Gastroesophageal sphincter (tissue), 4 donors: ENCODE measurements at regions not wholly inside any gene's neighbourhood (a gene's known extent, or its start where the extent isn't known, plus 50 kb on each side); places are given as distances from the start of the nearest gene placed in this dataset.

ENCODE experiments used
- ATAC-seq: fragments of 150-250 bp; one replicate; pipeline ENCODE4 v1.9.1; 2016; ENCODE audit warnings: mild to moderate bottlenecking, moderate library complexity
- H3K27ac ChIP-seq, 4 donors: fragments of 200-600 bp; sonication (generic) in 3 of 4; 1 replicate in 3 of 4; 2 replicates in 1 of 4; pipeline ENCODE4 v1.5.1; 2016 to 2019
- H3K27me3 ChIP-seq: fragments of 200-600 bp; sonication (generic); one replicate; pipeline ENCODE4 v1.5.1; 2019
- H3K36me3 ChIP-seq, 2 donors: fragments of 200-600 bp; sonication (generic); one replicate each; pipeline ENCODE4 v1.5.1; 2019; ENCODE audit warnings: control low read depth in 1 of 2
- H3K4me1 ChIP-seq, 3 donors: fragments of 200-600 bp; sonication (generic); 1 replicate in 2 of 3; 2 replicates in 1 of 3; pipeline ENCODE4 v1.5.1; 2016 to 2019; ENCODE audit warnings: control low read depth in 2 of 3
- H3K4me3 ChIP-seq, 2 donors: fragments of 200-600 bp; sonication (generic); one replicate each; pipeline ENCODE4 v1.5.1; 2019; ENCODE audit warnings: mild to moderate bottlenecking in 1 of 2, moderate library complexity in 1 of 2
- H3K9me3 ChIP-seq, 3 donors: fragments of 200-600 bp; sonication (generic); one replicate each; pipeline ENCODE4 v1.5.1; 2017 to 2019; ENCODE audit warnings: control low read depth in 2 of 3
- EP300 ChIP-seq: sonication (generic); formaldehyde crosslinking; IDR thresholded peaks from one replicate; pipeline ENCODE4 v1.6.1; 2017; ENCODE audit warnings: antibody characterized with exemption, mild to moderate bottlenecking
- POLR2A ChIP-seq, 2 donors: fragments of 450-650 bp; IDR thresholded peaks; one replicate each; pipeline ENCODE4 v1.6.1; 2017; ENCODE audit warnings: antibody characterized with exemption in 2 of 2, mild to moderate bottlenecking in 2 of 2, moderate library complexity in 1 of 2
- POLR2AphosphoS5 ChIP-seq: sonication (generic); formaldehyde crosslinking; IDR thresholded peaks from one replicate; pipeline ENCODE4 v1.6.1; 2017; ENCODE audit warnings: antibody characterized with exemption
- WGBS, 2 donors: methylation state at CpG; one replicate each; pipeline ENCODE4 v1.1.5; 2018; ENCODE audit warnings: low coverage in 1 of 2; 5-methylcytosine and 5-hydroxymethylcytosine counted together
- TF ChIP-seq, protein P1 (sequence below), 4 experiments: fragments of 200-600 bp in 2 of 4; fragments of 450-650 bp in 2 of 4; sonication (generic) in 1 of 4; IDR thresholded peaks; one replicate each; pipeline ENCODE4 v1.5.1; 2017 to 2019; ENCODE audit warnings: antibody characterized with exemption in 4 of 4, mild to moderate bottlenecking in 2 of 4, moderate library complexity in 2 of 4

DNA sequence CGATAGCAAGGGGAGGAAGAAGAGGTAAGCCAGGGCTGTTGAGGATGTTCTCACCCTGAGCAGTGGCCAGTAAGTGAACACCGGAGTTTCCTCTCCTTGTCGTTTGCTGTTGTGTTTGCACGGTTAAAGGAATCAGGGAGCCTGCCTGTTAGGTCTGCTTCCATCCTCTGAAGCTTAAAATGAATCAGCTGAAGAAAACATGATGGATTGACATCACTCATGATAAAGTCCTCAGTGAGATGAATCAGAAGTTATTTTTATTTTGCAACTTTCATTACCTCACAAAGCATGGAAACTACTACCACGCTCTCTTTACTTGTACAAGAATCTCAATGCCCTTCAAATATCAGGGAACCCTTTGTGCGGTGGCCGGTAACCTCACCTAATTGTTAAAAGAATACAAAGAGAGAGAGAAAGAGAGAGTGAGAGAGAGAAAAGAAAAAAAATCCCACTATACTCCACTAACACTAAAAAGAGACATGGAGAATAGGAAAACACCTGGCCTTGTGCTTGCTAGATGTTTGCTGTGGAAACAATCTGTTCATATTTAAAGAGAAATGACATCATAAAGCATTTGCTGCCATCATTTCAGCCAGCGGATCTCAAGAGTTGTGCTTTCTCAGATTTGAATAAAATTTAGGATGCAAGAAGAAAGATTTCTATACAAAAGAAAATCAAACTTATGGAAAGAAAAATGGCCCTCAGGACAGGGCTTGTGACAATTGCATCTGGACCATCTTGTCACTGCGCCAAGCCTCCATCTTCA, 441.6 kb upstream of the SALL1 start:
- no peak overlapping the region for H3K27ac ChIP-seq
- no peak overlapping the region for H3K4me3 ChIP-seq
- H3K27me3 ChIP-seq: peaks cover 5% of the 10 kb centered on the region
- no peak for TF ChIP-seq EP300
- no peak for TF ChIP-seq POLR2A (IDR thresholded peaks at IDR 0.05)
- TF ChIP-seq POLR2AphosphoS5: no peak
- TF ChIP-seq, protein P1, sequence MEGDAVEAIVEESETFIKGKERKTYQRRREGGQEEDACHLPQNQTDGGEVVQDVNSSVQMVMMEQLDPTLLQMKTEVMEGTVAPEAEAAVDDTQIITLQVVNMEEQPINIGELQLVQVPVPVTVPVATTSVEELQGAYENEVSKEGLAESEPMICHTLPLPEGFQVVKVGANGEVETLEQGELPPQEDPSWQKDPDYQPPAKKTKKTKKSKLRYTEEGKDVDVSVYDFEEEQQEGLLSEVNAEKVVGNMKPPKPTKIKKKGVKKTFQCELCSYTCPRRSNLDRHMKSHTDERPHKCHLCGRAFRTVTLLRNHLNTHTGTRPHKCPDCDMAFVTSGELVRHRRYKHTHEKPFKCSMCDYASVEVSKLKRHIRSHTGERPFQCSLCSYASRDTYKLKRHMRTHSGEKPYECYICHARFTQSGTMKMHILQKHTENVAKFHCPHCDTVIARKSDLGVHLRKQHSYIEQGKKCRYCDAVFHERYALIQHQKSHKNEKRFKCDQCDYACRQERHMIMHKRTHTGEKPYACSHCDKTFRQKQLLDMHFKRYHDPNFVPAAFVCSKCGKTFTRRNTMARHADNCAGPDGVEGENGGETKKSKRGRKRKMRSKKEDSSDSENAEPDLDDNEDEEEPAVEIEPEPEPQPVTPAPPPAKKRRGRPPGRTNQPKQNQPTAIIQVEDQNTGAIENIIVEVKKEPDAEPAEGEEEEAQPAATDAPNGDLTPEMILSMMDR (IDR thresholded peaks at IDR 0.05): no peak
- H3K36me3 ChIP-seq: no peaks in the 10 kb centered on the region
- no peaks in the 10 kb centered on the region for H3K4me1 ChIP-seq
- WGBS, 2 donors: 38 to 58% methylated on average over 7 to 9 of the region's 9 CpGs
- no peaks in the 10 kb centered on the region for H3K9me3 ChIP-seq
- no peak for ATAC-seq

DNA sequence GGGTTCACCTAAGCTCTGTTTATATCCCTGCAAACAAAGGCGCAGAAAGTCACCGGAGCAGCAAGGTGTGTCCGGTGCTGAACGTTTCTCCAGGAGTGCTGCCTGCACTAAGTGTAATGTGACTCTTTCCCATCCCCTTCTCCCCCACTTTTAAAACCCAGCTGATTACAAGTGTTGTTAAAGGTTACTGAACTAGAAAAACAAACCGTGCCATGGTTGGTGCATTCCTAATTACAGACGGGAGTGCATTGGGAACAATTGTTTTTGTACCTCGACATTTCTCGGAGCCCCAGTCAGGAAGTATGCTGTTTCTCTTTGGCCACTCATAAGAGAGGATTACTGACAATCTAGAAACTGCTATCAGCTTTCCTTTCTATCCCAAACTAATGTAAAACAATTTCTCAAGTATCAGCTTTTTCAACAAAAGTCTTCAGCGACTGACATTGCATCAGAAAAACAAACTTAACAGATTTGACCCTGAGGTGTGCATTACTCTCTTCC, 441.0 kb upstream of the SALL1 start:
- Histone ChIP-seq H3K4me1 (no peaks in the 10 kb centered on the region), H3K36me3 (no peaks in the 10 kb centered on the region), H3K9me3 (no peaks in the 10 kb centered on the region), H3K27ac (no peak overlapping the region), H3K27me3 (peaks cover 5% of the 10 kb centered on the region), H3K4me3 (no peak overlapping the region)
- 5 to 11% methylated on average over 6 to 9 of the region's 9 CpGs for WGBS, 2 donors
- TF ChIP-seq, protein P1 (IDR thresholded peaks at IDR 0.05): no peak
- TF ChIP-seq POLR2AphosphoS5 (no peak), EP300 (no peak)
- ATAC-seq: no peak

DNA sequence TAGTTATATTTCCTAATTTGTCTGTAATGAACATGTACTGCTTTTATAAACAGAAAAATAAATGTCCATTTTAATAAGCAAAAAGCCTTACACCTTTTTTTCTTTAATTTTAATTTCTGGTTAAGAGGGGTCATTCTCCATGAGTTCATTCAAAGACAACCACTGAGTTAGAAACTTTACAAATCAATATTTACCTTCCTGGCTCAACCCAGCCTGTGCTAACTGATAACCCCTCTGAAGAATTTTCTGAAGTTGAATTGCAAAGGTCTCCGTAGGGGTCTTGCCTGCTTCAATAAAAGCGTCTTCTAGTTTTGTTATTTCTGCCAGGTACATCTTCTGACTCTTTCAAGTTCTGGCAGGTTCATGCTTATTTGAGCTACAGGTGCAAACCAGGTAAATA, 440.4 kb upstream of the SALL1 start:
- no peaks in the 10 kb centered on the region for H3K9me3 ChIP-seq
- no peaks in the 10 kb centered on the region for H3K4me1 ChIP-seq
- H3K4me3 ChIP-seq: no peak overlapping the region
- H3K36me3 ChIP-seq: no peaks in the 10 kb centered on the region
- peaks cover 5% of the 10 kb centered on the region for H3K27me3 ChIP-seq
- WGBS, 2 donors: 0 to 3% methylated on average over 1 to 2 of the region's 2 CpGs
- no peak for ATAC-seq
- TF ChIP-seq POLR2AphosphoS5 (no peak), POLR2A (IDR thresholded peaks at IDR 0.05) (no peak), EP300 (no peak)
- TF ChIP-seq, protein P1 (IDR thresholded peaks at IDR 0.05): no peak
- no peak overlapping the region for H3K27ac ChIP-seq

DNA sequence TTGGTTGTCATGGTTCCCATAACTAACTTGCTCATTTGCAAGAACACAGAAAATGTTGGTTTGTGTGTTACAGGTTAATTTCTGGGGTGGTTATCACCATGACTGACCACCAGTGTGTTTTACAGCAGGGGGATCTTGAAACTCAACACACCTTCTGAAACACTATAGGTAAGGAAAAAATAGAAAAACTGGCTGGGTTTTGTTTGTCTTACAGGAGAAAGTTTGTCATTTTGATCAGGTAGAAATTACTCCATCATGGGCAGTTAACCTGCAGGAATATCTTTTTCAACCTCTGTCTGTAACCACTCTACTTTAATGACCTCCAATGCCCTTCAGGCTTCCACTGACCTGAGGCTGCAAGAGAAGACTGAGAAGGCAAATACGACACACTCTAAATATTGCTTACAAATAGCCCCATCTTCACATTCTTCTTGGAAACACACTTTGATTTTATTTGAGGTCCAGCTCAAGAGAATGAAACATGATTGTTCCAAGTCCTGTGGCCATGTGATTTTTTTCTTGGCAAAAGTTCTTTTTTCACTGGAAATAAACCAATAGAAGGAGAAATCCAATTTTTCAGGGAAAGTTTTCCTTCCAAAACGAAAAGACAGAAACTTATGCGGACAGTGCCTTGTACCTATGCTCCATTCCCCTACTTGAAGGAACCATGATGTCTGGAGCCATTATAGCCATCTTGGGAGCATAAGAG, 428.7 kb upstream of the SALL1 start:
- no peak overlapping the region for H3K4me3 ChIP-seq
- no peaks in the 10 kb centered on the region for H3K9me3 ChIP-seq
- peaks cover 7% of the 10 kb centered on the region for H3K27me3 ChIP-seq
- H3K27ac ChIP-seq: no peak overlapping the region
- H3K4me1 ChIP-seq: no peaks in the 10 kb centered on the region
- no peaks in the 10 kb centered on the region for H3K36me3 ChIP-seq
- ATAC-seq: no peak
- WGBS, 2 donors: 52 to 69% methylated on average over 3 of the region's 3 CpGs
- no peak for TF ChIP-seq EP300

DNA sequence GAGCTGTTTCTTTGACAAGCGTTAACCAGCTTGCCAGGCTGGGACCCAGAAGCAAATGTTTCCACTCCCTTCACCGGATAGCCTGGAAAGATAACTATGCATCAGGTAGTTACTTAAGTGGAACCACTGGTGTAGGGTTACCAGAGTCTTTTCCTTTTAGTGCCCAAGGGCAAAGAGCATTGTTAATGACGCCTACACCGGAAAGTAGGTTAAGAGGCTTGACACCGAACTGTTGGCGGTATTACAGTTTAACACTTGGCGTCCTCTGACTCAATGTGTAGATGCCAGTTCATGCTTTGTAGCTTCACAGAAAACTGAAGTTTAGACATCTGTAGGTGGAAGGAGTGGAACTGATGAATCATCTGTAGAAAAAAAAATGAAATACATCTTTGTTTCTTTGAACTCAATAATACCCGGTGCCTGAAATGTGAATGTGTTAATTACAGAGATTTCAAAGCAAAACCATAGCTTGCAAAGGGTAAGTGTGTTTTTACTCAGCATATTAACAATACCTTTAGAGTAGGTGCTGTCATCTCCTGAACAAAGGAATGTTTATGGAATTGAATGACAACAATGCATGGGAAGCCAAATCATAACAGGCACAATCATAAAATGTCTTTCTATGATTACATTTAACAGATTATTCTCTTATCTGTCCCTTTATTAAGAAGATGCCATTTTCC, 426.7 kb upstream of the SALL1 start:
- Histone ChIP-seq H3K4me1 (no peaks in the 10 kb centered on the region), H3K9me3 (no peaks in the 10 kb centered on the region), H3K36me3 (no peaks in the 10 kb centered on the region), H3K27ac (no peak overlapping the region), H3K27me3 (peaks cover 13% of the 10 kb centered on the region), H3K4me3 (no peak overlapping the region)
- TF ChIP-seq, protein P1 (IDR thresholded peaks at IDR 0.05): no peak
- TF ChIP-seq POLR2A (IDR thresholded peaks at IDR 0.05) (no peak), POLR2AphosphoS5 (no peak), EP300 (no peak)
- no peak for ATAC-seq
- 20 to 23% methylated on average over 4 to 8 of the region's 8 CpGs for WGBS, 2 donors
